ENCODE measurements at regions not wholly inside any gene's neighbourhood (a gene's known extent, or its start where the extent isn't known, plus 50 kb on each side); places are given as distances from the start of the nearest gene placed in this dataset.

DNA sequence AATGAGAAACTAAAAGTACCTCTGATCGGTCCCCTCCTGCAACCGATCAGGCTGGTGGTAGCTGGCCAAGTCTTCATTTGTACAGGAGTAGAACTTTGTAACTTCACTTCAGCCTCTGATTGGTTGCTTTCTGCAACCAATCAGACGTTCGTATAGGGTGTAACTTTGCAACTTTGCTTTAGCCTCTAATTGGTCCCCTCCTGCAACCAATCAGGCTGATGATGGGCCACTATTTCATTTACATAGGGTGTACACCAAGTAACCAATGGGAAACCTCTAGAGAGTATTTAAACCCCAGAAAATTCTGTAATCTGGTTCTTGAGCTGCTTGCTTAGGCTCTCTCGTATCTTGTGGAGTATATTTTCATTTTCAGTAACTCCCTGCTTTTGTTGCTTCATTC is 445.5 kb downstream of the MED10 start:
- Histone ChIP-seq H3K4me3 (no peak overlapping the region), H3K27me3 (no peaks in the 10 kb centered on the region), H3K4me1 (replicated peaks in 1 of 2) (no peaks in the 10 kb centered on the region), H3K36me3 (replicated peaks in 1 of 2) (no peaks in the 10 kb centered on the region), H3K27ac (no peak overlapping the region), H3K9me3 (replicated peaks in 1 of 3) (no peaks in the 10 kb centered on the region)
- no peak for TF ChIP-seq POLR2A (IDR thresholded peaks at IDR 0.05)
- TF ChIP-seq, protein P1, sequence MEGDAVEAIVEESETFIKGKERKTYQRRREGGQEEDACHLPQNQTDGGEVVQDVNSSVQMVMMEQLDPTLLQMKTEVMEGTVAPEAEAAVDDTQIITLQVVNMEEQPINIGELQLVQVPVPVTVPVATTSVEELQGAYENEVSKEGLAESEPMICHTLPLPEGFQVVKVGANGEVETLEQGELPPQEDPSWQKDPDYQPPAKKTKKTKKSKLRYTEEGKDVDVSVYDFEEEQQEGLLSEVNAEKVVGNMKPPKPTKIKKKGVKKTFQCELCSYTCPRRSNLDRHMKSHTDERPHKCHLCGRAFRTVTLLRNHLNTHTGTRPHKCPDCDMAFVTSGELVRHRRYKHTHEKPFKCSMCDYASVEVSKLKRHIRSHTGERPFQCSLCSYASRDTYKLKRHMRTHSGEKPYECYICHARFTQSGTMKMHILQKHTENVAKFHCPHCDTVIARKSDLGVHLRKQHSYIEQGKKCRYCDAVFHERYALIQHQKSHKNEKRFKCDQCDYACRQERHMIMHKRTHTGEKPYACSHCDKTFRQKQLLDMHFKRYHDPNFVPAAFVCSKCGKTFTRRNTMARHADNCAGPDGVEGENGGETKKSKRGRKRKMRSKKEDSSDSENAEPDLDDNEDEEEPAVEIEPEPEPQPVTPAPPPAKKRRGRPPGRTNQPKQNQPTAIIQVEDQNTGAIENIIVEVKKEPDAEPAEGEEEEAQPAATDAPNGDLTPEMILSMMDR (IDR thresholded peaks at IDR 0.05): no peak
- WGBS, 4 donors: 86 to 89% (median 87%) methylated on average over 5 of the region's 5 CpGs
- intact Hi-C loops (cut with DNase I): no loop called here
- DNase-seq: no peak

DNA sequence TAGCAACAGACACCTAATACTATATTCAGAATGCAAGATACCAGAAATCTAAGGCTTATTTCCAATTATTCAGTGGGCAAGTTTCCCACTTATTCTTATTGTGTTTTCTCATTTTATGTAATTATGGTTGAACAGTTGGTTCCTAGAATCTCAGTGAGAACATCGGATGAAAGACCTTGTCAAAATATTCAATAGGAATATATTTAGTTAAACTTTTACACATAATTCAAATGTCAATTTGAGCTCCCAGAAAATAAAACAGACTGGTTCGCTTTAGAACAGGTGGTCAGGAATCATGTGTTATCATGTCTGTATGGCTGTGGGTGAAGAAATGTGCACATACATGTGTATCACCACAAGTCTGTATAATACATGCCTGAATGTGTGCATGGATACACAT is 447.8 kb downstream of the MED10 start:
- no peak for TF ChIP-seq POLR2A (IDR thresholded peaks at IDR 0.05)
- TF ChIP-seq, protein P1 (IDR thresholded peaks at IDR 0.05): no peak
- H3K36me3 ChIP-seq (replicated peaks in 1 of 2): no peaks in the 10 kb centered on the region

DNA sequence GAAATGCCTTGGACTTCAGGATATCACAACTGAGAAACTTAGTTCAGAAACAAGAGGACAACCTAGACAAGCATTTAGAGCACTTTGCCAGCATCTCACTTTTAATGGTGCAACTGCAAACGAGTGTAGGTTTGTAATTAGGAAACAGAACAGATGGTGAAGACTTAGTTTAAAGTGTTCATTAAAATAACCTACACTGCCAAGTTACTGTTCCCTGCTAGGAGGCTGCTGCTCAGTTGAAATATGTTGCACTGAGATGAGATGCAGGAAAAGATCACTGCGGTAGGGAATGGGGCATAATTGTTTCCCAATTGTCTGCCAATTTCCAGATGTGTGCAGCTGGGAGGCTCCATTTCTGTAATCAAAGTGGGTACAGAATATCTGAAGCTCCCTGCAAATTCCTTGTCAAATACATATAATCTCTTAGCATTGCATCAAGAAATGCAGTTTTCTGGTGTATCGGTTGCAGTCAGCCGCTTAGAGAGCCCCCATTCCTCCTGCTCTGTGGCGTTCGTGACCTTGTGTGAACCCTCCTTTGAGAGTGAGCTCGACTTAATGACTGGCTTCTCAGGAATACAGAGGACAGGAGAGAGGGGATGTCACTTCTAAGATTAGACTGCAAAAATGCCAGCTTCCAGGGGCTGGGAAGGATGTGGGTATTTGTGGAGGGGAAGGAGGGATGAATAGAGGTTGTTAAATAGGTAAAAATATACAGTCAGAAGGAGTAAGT is 448.9 kb downstream of the MED10 start:
- Histone ChIP-seq H3K9me3 (replicated peaks in 1 of 3) (no peaks in the 10 kb centered on the region), H3K4me3 (no peak overlapping the region), H3K36me3 (replicated peaks in 1 of 2) (no peaks in the 10 kb centered on the region), H3K27me3 (no peaks in the 10 kb centered on the region), H3K27ac (no peak overlapping the region), H3K4me1 (replicated peaks in 1 of 2) (no peaks in the 10 kb centered on the region)
- TF ChIP-seq POLR2A (IDR thresholded peaks at IDR 0.05): no peak
- TF ChIP-seq, protein P1 (IDR thresholded peaks at IDR 0.05): no peak
- 59 to 62% (median 60%) methylated on average over 7 of the region's 7 CpGs for WGBS, 4 donors
- intact Hi-C loops (cut with DNase I): no loop called here
- no peak for DNase-seq

More for the DNA sequence above, 447.8 kb downstream of the MED10 start:
- Histone ChIP-seq H3K4me3 (no peak overlapping the region), H3K27ac (no peak overlapping the region), H3K4me1 (replicated peaks in 1 of 2) (no peaks in the 10 kb centered on the region), H3K9me3 (replicated peaks in 1 of 3) (no peaks in the 10 kb centered on the region), H3K27me3 (no peaks in the 10 kb centered on the region)
- WGBS, 4 donors: 87 to 96% (median 91%) methylated on average over 2 of the region's 2 CpGs
- intact Hi-C loops (cut with DNase I): no loop called here
- DNase-seq: no peak

DNA sequence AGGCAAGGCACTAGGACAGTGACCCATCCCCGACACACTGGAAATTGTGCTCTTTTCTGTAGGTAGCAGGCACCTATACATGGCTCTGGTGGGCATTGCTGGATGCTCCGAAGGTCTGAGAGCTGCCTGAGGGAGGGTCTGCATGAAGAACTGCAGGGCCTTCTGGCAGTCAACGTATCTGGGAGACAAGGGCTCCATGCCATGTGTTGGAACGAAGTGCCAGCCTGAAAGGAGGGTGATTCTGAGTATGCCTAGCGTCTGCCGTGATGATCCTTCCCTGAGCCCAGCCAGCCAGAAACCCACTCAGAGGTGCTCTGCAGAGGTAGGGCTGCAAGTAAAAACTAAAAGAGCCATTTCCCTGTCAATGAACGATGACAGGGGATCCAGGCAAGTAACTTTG is 453.2 kb downstream of the MED10 start:
- no peak for DNase-seq
- H3K27ac ChIP-seq: no peak overlapping the region

More for the DNA sequence above, 453.2 kb downstream of the MED10 start:
- TF ChIP-seq POLR2A (IDR thresholded peaks at IDR 0.05): no peak
- TF ChIP-seq, protein P1 (IDR thresholded peaks at IDR 0.05): no peak
- H3K4me1 ChIP-seq (replicated peaks in 1 of 2): no peaks in the 10 kb centered on the region
- H3K27me3 ChIP-seq: no peaks in the 10 kb centered on the region
- H3K4me3 ChIP-seq: no peak overlapping the region
- H3K36me3 ChIP-seq (replicated peaks in 1 of 2): no peaks in the 10 kb centered on the region
- 86 to 92% (median 89%) methylated on average over 7 of the region's 7 CpGs for WGBS, 4 donors
- H3K9me3 ChIP-seq (replicated peaks in 1 of 3): no peaks in the 10 kb centered on the region
- intact Hi-C loops (cut with DNase I): no loop called here

Measured in adrenal gland (tissue), 9 donors.